GM18505 (cell line): ENCODE measurements at regions not wholly inside any gene's neighbourhood (a gene's known extent, or its start where the extent isn't known, plus 50 kb on each side); places are given as distances from the start of the nearest gene placed in this dataset.
"Not testable (repeated sequence)": the region's sequence is repeated elsewhere in the genome, so short reads cannot be mapped to it uniquely, and the experiment has no call there.

ENCODE experiments used
- ATAC-seq: cut with Tn5 transposase; IDR thresholded peaks from one replicate; pipeline ENCODE4 v1.9.1; 2021; ENCODE audit not compliant: unreplicated experiment
- POLR2A ChIP-seq: IDR thresholded peaks from 4 replicates; pipeline ENCODE4 v1.6.1; 2011; ENCODE audit warnings: borderline replicate concordance; ENCODE audit not compliant: insufficient read depth, insufficient read length; ENCODE audit errors: extremely low read depth

DNA sequence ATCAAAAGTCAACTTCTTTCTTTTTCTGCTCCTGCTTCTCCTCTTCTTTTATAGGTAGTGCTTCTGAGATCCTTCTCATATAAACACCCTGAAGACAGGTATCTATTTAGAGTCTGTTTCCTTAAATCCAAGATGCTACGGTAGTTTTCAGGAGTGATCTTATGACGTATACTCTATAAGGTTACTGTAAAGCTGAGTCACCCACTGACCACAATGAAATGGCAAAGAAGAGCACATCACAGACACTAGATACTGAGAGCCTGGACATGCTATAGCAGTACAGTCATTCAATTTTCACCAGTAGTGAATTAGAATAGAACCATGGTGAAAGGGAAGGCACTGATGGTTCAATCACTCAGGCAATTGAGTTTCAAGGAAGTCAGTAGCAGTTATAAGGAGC, 412.5 kb downstream of the ADAM29 start:
- ATAC-seq: no peak
- no peak for TF ChIP-seq POLR2A

DNA sequence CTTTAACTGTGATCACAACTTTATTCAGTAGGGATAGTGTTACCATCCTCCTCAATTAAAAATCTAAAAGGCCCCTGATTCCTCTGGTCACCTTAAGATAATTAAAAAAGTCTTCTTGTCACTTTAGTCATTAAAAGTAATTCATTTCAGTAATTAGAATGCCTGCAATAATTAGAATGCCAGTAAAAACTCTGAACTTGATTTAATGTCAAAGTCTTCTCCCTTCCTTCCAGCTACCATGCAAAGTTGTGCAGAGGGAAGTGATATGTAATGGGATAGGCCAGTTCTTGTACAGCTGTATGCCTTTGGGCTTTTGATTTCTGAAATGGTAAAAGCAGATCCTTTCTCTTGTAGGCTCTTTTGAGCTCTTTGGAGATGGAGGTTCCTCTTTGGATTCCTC, 417.2 kb downstream of the ADAM29 start:
- no peak for ATAC-seq
- TF ChIP-seq POLR2A: no peak

DNA sequence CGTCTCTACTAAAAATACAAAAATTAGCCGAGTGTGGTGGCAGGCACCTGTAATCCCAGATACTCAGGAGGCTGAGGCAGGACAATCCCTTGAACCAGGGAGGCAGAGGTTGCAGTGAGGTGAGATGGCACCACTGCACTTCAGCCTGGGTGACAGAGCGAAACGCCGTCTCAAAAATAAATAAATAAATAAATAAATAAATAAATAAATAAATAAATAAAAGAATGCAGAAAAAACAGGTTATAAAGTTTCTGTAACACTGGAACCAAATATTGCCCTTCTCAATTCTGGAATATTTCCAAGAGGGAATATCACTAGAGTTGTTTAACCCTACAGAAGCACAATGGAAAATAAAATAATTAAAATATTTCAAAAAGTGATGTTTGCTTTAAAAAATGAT, 418.4 kb downstream of the ADAM29 start:
- not testable (repeated sequence) for ATAC-seq

DNA sequence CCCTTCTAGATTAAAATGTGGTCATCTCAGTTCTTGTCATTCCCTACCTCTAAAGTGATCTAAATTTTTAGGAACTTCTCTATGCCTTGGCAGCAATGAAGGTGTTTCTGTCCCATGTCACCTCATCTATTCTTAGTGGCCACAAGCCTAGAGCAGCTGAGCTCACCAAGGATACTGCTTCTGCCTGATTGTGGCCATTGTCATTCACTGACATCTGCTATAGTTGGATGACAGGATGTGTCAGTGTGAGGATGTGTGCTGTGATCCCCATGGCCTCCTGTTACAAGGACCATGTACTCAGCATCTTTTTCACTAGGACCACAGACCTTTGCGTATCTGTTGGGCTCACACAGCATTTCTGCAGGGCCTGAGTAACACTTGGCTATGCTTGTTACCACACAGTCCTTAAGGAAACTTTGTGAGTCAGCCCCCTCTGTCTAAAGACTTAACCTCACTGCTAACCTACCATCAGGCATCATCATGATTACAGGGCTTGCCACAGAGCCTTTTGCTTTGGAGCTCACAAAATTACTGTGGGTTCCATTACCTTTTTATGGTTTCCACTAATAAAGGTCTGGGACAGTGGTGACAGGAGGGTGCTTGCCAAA, 421.0 kb downstream of the ADAM29 start:
- no peak for TF ChIP-seq POLR2A

DNA sequence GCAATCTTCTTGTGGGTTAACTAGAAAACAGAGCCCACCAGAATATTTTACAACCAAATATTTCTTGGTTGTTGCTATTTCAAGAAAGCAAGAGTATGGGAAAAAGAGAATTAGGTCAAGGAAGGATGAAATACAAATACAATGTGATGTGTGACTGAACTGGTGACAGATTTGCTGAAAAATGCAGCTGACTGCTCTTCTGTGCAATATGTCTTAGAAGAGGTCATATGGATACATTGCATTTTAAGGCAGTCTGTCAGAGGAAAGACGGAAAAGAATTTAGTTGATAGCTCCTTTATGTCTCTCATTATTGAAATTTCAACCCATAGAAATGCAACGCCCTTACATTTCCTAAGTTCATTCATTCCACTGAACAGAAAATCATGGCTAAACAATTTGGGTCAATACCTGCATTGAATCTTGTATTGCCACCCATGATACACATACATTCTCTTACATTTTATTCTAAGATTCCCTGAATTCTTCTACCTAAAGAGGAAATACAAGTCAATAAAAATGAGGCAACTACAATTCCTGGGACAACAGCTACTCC, 423.1 kb downstream of the ADAM29 start:
- no peak for TF ChIP-seq POLR2A
- ATAC-seq: no peak

More for the DNA sequence above, 421.0 kb downstream of the ADAM29 start:
- ATAC-seq: no peak

DNA sequence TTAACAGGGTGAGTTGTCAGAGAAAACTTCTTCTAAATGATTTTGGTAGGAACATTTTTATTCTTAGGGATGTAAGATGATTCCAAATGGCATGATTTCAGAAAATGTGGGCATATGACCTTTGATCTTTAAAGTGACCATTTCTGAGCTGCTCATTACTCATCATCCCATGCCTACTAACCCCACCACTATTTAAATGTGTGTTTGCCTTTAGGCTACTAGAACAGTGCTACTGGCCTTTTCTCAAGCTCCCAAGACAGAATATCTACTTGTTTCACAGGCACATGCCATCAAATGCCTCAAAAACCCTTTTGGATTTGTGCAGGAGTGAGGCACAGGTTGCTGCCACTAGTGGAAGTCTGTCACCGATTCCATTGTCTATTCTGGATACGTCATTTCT, 428.2 kb downstream of the ADAM29 start:
- TF ChIP-seq POLR2A: no peak
- ATAC-seq: no peak

DNA sequence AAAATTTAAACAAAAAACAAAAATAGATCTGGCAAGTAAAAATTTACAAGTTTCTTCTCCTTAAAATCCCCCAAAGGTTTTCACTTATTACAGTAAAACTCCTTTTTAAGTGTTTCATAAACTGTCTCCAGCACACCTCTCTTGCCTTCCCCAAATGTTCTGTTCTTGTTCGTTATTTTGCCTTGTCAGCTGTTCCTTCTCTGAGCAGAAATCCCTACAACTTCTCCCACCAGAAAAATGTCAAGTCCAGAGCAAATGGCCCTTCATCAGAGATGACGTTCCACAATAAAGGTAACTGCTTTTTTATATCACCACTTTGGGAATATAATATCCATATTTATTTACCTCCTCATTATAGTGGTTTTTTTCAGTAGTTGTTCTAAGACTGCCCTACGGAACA, 432.1 kb downstream of the ADAM29 start:
- TF ChIP-seq POLR2A: no peak
- ATAC-seq: no peak

DNA sequence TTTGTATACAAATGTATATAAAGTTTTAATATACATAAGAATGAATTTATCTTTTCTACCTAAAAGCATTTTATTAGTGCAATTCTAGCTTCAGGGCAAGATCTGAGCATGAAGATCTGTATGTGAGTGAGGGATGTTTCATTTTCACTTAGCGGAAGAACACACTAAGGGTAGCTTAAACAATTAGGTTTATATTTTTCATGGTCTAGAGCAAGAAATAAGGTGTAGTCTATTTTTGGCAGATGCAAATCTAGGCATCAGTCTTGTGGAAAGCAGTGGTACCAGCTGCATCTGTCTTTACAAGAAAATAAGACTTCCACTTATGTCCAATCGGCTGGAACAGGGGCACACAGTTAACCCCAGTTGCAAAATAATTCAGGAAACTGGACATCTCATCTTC, 433.3 kb downstream of the ADAM29 start:
- no peak for ATAC-seq

DNA sequence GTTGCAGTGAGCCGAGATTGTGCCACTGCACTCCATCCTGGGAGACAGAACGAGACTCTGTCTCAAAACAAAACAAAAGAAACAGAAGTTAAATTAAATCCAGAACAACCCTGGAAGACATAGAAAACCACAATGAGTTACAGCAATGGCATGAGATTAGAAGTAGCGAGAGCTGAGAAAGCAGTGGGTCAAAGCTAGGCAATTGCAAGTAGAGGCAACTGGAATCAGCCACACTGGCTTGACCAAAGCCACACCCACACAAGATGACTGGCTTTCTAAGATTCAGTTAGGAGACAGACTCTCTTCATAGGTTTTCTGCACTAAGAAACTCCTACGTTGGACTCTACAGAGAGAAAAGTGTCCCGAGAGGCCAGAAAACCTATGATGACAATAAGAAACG, 443.0 kb downstream of the GPM6A start:
- no peak for TF ChIP-seq POLR2A
- no peak for ATAC-seq

More for the DNA sequence above, 433.3 kb downstream of the ADAM29 start:
- no peak for TF ChIP-seq POLR2A

DNA sequence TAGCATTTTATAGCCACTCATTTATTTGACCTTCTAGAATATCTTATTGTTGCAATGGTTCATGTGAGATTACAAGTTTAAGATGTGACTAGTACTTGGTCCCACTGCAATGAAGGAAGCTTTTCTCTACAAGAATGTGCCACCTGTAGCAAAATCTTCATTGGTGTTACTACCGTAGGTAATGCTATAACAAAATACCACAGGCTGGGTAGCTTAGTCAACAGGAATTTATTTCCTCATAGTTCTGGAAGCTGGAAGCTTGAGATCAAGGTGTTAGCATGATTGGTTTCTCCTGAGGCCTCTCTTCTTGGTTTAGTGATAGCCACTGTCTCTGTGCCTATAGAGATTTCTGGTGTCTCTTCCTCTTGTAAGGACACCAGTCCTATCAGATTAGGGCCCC, 441.0 kb downstream of the GPM6A start:
- ATAC-seq: no peak
- TF ChIP-seq POLR2A: no peak

DNA sequence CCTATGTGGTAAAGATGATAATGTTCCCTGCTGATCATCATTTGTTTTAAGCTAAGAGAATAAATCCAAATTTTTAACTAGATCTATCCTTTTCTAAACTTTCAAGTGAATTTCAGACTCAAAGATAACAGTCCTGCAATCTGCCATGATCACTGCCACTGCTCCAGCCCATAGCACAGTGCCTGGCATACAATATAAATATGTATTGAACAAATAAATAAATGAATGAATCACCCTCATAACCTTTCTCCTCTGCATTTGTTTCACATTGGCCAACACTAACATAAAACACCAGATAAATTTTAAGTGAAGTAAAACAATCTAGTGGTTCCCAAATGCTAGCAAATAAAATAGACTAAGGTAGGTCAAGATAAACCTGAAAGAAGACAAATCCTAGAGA, 439.0 kb downstream of the GPM6A start:
- TF ChIP-seq POLR2A: no peak
- ATAC-seq: no peak

DNA sequence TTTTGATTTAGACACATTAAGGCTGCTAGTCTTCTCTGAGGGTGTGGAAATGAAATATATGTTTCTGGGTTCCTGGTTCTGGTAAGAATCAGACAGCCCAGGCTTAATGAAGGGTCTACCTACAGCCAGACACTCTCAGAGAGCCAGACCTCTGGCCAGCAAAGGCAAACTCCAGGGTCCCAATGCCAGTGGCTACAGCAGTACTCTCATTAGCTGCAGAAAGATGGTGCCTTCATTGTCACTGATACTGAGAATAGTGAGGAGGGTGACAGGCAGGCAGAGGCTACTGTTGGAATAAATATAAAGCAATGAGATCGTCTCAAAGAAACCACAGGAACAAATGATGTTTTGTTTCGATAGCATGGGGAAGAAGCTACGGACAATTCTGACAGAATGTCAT, 437.6 kb downstream of the GPM6A start:
- no peak for ATAC-seq
- no peak for TF ChIP-seq POLR2A

DNA sequence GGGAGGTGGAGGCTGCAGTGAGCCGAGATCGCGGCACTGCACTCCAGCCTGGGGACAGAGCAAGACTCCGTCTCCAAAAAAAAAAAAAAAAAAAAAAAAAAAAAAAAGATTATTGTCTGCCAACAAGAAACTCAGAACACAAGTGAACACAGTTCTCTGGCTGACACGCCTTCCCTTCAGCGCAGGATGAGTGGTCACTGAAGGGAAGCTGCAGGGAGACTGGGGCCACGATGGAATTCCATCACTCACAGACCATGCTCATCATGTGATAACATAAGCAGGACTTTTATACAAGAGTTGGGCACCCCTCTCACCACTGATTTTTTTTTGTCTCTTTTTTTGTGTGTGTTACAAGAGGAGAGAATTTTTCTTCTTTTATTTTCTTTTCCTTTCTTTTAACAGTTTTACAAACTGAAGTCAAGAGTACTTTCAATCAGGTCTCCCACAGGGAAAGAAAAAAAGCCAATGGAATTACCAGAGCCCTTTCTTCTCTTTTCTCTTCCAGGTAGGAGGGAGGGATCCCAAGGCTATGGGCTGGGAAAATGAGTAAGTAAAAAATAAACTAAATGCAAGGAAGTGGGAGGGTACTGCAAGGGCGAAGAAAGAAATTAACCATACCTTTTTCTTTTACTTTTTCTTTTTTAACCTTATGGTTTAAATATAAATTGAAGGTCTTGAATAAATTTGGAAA, 435.6 kb downstream of the GPM6A start:
- TF ChIP-seq POLR2A: no peak
- no peak for ATAC-seq

DNA sequence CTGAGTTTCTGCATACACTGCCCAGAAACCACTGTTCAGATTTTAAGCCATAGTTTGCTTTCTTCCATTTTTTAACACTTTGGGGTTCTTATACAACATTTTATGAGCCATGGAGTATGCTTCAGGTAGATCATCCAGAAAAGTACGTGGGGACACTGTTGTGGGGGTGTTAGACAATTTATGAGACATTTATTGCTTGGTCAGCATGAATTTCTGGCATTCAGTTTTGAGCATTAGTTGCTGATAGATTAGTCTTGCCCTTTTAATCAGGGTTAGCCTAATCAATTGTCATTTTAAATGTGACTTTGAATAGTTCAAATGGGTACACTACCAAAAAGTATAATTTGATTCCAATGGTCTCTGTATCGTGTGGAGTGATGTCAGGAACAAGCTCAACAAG, 434.9 kb downstream of the GPM6A start:
- ATAC-seq: no peak
- TF ChIP-seq POLR2A: no peak
